GM21381 (cell line): ENCODE measurements at regions not wholly inside any gene's neighbourhood (a gene's known extent, or its start where the extent isn't known, plus 50 kb on each side); places are given as distances from the start of the nearest gene placed in this dataset.
"Not testable (repeated sequence)": the region's sequence is repeated elsewhere in the genome, so short reads cannot be mapped to it uniquely, and the experiment has no call there.

Source experiments
- ATAC-seq: cut with Tn5 transposase; IDR thresholded peaks from one replicate; pipeline ENCODE4 v1.9.1; 2021; ENCODE audit warnings: mild to moderate bottlenecking, moderate library complexity; ENCODE audit not compliant: unreplicated experiment

DNA sequence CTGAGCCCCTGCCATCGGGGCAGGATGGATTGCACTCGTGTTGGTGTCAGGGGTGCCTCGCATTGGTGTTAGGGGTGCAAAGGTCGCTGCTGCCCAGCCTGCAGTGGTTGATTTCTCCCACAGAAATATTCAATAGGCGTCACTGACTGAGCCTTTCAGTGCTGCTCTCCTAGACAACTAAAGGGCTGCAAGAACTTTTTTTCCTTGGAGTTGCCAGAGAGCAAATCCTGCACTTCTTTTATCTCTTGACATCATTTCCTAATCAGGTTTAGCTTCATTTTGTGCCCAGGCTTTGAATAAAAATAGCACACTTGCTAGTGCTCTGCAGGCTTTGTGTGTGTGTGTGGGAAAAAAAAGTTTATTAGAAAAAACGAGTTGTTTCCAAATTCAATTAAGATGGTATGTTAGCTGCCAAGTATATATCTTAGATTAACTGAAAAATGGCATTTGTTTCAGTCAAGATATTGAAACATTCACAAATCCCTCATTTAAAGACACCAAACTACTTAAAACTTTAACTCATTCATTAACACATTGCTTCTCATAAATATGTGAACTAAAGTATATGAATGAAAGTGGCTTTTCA lies 125.6 kb downstream of the SOCS6 start:
- ATAC-seq = no peak

DNA sequence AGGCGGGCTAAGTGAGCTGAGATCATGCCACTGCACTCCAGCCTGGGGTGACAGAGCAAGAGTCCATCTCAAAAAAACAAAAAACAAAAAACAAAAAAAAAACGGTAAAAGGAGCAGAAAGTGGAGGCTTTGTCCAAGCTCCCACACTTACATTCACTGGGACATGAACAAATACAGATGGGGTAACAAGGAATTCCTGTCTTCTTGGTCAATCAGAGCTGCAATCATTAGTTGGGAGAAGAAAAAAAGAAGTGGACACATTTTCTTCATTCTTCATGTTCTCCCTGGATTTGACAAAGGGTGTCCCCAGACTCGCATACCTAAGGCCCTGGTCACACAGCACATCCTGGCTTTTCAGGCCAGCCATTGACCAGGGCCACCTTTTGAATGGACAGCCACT lies 124.6 kb downstream of the SOCS6 start:
- ATAC-seq = no peak

DNA sequence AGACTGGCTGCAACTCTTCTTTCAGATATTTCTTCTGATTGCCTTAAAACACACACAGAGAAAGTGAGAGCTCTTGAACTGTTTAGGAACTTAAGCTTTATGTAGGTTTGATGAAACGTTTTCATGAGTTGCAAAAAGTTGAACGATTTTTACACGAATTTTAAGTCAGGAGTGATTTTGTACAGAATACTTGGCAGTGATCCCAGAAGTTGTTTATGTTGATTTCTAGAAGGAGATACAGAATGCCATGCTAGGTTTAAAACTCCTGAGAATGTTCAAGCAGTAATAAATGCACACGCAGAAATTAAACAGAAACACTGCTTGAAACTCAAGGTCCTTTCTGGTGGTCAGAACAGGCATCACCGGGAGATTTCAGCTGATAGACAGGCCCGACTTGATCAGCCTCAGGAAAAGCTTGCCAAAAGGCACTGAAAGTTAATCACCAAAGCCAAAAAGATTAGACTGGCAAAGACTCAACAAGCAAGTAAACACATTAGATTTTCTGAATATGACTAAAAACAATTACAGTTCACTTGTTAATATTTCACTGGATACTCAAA lies 123.1 kb downstream of the SOCS6 start:
- ATAC-seq = no peak

DNA sequence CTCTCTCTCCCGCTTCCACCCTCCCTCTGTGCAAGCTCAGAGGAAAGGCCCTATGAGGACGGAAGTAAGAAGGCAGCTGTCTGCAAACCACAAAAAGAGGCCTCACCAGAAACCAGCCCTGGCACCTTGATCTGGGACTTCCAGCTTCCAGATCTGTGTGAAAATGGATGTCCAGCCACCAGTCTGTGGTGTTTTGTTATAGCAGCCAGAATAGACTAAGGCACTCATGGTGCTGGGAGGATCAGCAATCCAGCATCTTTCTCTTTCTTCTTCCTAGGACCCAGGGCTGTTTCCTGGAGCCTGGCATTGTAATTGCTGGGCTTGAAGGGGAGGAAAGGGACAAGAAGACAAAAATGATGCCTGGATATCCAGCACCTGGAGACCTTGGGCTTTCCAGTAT lies 122.5 kb downstream of the SOCS6 start:
- no peak for ATAC-seq

DNA sequence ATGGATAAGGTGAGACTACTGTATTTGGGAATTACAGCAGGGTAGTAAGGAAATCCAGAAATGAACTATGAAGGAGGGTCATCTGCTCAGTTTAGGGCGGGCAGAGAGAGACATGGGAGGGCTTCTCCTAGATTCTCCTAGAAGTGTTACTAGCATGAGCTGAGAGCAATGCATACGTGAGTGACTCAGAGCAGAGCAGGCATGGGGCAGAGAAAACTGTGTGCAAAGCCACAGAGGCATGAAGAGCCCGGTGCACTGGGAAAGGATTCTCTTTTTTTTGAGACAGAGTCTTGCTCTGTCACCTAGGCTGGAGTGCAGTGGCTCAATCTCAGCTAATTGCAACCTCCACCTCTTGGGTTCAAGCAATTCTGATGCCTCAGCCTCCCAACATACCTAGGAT lies 116.2 kb downstream of the SOCS6 start:
- ATAC-seq = no peak

DNA sequence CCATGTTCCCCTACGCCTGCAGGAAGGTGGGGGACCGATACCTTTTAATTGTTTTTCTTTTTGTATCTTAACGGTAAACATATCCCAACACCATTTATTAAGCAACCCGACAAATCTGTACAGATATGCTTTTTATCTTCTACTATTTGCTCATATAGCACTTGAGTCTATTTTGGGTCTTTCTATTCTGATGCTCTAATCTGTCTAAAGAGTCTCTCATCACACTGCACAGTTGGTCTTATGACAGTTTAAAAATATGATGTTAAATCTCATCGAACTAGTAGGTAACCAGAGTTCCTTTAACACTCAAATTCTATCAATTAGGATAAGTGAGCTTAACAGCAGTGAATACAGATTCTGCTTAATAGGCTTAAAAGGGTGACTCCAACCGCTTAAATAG lies 111.6 kb downstream of the SOCS6 start:
- no peak for ATAC-seq

DNA sequence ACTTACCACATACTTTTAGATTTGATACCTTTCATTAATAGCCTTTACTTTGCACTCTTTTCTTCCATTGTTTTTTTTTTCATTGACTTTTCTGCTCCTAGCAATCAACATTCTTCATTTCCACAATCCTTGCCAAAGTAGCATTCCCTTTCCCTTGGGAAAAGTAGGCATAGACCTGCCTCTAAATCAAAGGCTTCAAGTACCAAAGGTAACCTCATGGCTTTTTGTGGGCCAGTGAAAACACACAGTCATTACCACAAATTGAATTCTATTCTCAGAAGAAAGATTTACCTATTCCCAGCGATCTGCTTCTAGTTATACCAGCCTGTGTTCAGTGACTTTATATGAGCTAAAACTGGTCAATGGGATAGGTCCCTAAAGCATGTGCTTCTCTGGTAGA lies 109.2 kb downstream of the SOCS6 start:
- no peak for ATAC-seq

DNA sequence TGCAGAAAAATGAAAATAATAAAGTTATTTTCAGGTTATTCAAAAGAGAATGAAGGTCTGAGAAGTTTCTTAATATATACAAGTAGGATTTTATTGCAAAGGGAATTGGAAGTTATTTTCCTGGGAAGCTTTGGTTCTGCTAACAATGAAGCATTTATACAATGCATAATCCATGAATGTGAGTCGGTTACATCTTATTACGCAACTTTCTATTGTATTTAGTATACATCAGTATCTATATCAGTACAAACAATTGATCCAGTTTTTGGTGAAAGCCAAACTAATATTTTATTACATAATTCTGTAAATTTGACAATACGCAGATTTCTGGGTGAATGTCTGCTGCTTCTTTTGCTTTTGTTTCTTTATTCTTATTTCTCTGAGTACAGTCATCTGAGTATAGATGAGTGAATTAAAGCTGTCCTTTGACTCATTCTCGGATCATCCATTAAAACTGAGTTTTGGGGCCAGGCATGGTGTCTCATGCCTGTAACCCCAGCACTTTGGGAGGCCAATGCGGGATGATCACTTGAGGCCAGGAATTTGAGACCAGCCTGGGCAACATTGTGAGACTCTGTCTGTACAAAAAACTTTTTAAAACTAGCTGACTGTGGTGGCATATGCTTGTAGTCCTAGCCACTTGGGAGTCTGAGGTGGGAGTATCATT lies 108.5 kb downstream of the SOCS6 start:
- ATAC-seq = no peak

DNA sequence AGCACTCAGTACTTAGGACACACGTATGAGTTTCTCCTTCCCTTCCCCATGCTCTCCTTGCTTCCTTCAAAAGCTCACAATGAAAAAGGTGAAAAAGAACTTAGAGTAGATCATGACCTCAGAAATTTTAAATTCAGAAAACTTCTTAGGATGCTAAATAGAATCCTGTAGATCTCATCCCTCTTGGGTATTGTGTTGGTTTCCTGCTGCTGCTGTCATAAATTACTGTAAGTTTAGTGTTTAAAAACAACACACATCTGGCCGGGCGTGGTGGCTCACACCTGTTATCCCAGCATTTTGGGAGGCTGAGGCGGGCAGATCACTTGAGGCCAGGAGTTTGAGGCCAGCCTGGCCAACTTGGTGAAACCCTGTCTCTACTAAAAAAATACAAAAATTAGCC lies 106.9 kb downstream of the SOCS6 start:
- ATAC-seq = not testable (repeated sequence)

DNA sequence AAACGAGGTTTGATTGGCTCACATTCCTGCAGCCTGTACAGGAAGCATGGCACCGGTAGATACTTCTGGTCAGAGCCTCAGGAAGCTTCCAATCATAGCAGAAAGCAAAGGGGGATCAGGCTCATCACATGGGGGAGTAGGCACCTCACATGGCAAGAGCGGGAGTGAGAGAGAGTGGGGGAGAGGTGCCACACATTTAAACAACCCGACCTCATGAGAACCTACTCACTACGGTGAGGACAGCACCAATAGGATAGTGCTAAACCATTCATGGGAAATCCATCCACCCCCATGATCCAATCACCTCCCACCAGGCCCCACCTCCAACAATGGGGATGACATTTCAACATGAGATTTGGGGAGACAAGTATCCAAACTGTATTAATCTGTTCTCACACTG lies 105.8 kb downstream of the SOCS6 start:
- ATAC-seq = no peak

DNA sequence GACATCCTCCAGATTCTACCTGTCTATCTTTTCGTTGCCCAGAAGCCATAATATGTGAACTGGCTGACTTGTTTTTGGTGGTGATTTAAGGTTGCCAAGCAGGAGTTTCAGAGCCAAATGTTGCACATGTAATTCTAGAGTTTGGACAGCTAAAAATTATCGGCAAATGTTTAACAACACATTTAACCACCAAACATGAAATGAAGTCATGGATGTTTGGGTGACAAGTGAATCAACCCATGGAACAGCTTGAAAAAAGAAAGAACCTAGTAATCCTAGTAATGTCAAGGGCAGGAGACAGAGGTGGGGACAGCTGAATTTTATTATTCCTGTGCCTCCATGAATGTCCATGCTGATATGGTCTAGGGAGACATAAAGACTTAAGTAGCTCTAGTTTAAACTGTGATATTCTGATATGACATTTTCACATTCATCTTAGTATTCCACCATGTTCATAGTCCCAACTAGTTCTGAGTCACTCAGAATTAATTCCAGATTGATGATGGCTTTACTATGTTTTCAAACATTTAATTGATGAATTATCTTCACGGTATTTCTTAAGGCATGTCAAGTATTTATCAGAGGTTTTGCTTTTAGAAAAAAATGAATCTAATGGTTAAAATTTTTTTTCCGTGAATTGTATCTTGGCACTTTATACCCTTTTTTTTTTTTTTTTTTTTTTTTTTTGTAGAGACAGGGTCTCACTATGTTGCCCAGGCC lies 101.7 kb downstream of the SOCS6 start:
- no peak for ATAC-seq

DNA sequence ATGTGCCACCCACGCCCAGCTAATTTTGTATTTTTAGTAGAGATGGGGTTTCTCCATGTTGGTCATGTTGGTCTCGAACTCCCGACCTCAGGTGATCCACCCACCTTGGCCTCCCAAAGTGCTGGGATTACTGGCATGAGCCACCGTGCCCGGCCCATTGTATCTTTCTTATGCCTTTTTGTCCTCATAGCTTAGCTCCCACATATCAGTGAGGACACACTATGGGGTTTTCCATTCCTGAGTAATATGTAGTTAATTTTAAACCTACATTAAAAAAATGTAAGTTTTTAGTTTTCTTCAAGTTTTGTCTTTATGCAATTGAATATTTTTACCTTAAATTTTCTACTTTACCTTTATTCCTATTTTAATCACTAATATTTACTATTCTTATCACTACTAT lies 100.2 kb downstream of the SOCS6 start:
- ATAC-seq = not testable (repeated sequence)

DNA sequence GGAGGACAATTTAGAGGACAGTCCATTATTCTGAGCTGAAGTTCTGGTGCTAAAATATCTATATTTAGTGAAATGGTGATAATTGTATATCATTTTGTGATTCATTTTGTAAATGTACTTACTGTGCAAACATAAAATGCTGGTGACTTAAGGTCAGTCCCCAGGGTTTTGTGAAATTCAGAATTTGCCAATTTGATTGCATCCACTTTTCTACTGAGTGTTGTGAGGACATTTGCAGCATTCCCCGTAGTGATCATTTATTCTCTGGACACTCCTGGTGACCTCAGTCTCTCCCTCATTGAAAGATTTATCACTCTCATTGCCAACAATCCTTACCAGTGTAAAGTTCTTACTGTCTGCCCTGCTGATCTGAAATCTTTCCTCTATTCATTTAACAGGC lies 98.2 kb downstream of the SOCS6 start:
- ATAC-seq = no peak

DNA sequence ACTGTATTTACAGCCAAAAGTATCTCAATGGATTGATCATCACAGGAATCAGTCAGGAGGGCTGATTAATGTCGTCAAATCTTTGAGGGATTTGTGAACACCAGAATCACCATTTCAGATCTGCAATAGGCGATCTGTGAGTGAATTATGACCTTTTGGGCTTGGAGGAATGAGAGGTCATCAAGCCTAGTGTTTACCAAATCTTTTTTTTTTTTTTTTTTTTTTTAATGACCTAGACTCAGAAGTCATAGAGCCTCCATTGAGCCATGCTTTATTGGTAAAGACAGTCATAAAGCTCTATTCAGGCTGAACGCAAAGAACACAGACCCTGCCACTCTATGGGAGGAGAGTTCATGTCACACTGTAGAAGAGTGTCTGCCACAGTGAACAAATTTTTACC lies 97.7 kb downstream of the SOCS6 start:
- ATAC-seq = no peak

DNA sequence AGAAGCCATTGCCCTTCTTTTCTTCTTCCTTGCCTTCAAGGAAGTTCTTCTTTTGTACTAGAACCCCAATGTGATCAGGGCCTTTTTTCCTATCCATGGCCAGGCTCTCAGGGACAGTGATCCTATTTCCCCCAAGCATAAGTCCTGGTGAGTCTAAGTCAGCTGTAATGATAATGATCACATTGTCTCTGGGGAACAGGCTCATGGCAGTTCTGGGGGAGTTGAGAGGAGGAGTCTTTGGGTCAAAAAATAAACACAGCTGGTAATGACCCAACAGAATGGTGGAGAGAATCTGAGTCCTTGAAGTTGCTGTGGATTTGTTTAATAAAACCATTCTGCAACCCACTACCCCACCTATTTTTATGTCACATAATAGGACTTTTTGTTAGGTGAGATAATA lies 96.6 kb downstream of the SOCS6 start:
- ATAC-seq = no peak

DNA sequence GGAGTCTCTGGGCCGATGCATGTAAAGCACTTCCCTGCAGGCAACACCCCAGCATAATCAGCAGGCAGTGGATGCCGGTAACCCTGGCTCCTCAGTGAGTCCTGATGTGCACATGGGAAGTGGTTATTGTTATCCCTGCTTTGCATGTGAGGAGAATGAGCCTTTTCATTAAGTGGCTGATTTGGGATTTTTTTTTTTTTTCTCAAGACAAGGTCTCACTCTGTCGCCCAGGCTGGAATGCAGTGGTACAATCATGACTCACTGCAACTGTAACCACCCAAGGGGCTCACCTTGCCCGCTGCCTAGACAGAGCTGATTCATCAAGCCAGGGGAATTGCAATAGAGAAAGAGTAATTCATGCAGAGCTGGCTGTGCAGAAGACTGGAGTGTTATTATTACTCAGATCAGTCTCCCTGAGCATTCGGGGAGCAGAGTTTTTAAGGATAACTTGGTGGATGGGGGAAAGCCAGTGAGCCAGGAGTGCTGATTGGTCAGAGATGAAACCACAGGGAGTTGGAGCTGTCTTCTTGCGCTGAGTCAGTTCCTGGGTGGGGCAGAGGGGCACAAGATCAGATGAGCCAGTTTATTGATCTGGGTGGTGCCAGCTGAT lies 95.4 kb downstream of the SOCS6 start:
- no peak for ATAC-seq

DNA sequence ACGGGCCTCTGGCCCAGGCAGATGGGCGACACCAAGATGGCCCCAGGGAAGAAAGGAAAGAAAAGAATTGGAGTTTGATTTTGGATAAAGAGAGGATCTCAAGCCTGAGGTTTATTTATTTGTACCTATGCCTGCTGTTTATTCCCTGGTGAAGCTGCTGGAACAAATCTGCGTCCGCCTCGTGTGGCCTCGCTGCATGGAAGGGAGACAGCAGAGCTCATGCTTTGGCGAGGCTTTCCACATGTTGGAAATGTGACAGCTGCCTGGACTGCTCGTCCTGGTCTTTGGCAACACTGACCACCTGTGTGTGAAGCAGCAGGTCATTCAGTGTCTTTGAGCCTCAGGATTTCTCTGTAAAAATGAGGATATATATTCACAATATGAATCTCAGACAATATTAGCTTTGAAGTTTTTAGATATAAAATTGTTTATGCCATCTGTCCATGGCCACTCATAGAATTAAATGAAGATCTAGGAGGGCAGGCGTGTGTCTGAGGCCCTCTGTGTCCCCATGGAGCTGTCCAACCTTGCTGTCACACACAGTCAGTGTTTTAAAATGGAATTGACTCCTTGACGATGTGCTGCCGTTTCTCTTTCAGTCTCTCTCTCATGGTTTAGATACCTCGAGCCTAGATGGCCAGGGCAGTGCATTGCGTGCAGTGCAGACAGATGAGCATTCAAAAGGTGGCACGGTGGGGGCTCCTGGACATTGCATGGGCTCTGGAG lies 94.3 kb downstream of the SOCS6 start:
- ATAC-seq = no peak

DNA sequence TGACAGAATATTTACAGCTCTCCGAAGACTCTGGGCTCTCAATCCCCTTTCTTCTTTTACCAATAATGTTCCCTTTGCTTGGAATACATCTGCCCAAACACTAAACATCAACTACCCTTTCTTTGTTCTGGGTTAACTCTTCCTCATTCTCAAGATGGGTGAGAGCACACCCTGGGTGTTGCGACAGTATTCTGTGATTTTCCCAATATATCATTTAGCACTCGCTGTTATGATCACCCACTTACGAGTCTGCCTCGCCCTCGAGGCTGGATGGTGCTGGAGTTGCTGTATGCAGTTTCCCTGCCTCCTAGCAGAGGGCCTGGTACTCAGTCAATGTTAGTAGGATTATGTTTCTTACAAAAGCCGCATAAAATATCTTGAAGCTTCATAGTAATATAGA lies 93.2 kb downstream of the SOCS6 start:
- ATAC-seq = no peak

DNA sequence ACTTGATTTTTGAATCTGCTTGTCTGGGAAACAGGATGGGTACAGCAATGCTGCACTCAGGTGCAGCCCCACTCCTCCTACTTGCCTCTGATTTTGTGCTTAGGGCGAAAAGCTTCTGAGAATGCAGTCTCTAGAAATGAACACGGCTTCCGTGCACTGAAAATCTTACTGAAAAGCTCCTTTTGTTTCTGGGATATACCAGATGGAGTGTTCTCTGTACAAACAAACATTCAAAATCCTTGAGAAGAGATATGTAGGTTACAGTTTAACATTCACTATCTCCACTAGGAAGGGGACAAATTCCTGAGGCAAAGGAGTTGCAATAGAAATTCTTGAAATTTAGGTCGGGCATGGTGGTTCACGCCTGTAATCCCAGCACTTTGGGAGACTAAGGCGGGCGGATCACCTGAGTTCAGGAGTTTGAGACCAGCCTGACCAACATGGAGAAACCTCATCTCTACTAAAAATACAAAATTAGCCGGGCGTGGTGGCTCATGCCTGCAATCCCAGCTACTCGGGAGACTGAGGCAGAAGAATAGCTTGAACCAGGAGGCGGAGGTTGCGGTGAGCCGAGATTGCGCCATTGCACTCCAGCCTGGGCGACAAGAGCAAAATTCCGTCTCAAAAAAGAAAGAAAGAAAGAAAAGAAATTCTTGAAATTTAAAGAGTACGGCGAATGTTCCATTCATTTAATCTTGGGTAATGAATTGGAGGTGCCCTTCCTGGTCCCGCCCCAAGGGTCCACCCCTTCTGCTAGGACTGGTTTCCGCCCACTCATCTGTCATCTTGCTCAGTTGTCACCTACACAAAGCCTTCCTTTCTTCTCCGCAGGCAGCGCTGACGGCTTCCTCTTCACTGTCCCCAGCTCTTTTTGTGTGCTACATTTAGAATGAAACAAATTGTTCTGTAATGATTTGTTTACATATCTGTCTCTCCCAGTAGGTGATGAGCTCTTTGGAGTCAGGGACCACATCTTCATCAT lies 92.4 kb downstream of the SOCS6 start:
- no peak for ATAC-seq
